Posterior cingulate gyrus (tissue), 11 donors: ENCODE measurements at regions not wholly inside any gene's neighbourhood (a gene's known extent, or its start where the extent isn't known, plus 50 kb on each side); places are given as distances from the start of the nearest gene placed in this dataset.
"Not testable (repeated sequence)": the region's sequence is repeated elsewhere in the genome, so short reads cannot be mapped to it uniquely, and the experiment has no call there.

Experiments
- DNase-seq, 10 donors: peaks; one replicate each; pipeline versions ENCODE4 v3.0.0 to v3.0.0-alpha.2; 2020 to 2021; ENCODE audit warnings: mixed read lengths in 3 of 10
- intact Hi-C: fragments of 100-400 bp; cut with DNase I; formaldehyde crosslinking; loops from one replicate; pipeline ENCODE4 v1.15.1; 2023

GRCh38 chr3:55297706-55298105 is 189.4 kb downstream of the WNT5A start:
- intact Hi-C loops, result no loop called here
- DNase-seq, result no peak

GRCh38 chr3:55297245-55297644 is 189.9 kb downstream of the WNT5A start:
- intact Hi-C loops, result no loop called here
- DNase-seq, result no peak

GRCh38 chr3:55296791-55297190 is 190.3 kb downstream of the WNT5A start:
- intact Hi-C loops, result no loop called here
- DNase-seq, result no peak

- intact Hi-C loops, result no loop called here
- no peak for DNase-seq
These were observed 191.1 kb downstream of the WNT5A start for GRCh38 chr3:55296030-55296429.

DNA sequence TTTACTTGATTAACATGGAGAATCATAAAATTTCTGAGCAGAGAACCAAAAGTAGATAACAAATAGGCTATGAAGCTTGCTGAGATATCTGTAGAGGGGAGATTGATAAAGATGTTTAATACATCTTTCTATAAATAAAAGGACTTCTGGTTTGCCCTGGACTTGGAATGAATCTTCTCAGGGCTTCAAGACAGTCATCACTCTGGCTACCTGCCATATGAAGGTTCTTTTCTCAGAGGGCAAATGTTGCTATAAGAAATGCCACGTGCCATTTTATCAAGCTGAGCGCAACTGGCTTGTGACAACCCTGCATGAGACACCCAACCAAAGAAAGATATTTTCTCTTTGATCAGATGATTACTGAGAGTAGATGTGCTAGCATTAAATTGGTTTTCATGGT is 192.5 kb downstream of the WNT5A start:
- no peak for DNase-seq
- intact Hi-C loops, result no loop called here

DNA sequence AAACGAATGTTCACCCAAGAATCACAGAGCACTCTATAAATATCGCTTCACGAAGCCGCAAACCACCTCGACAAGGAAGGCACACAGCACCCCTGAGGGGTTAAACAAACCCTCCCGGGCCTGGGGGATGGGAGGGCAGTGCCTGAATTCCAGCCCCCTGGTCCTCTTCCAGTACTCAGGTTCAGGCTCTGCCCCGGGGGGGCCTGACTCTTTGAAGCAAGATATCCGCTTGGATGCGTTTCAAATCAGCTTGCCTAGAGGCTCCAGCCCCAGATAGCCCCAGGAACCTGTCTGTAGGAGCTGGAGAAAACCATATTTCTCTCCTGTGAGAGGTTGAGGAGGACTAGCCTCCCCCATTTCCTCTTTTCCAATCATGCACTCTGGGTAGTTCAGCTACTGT is 194.7 kb downstream of the WNT5A start:
- no peak for DNase-seq
- intact Hi-C loops, result no loop called here

- no peak for DNase-seq
- intact Hi-C loops, result no loop called here
These were observed 198.4 kb downstream of the WNT5A start for GRCh38 chr3:55288657-55289056.

- intact Hi-C loops, result no loop called here
- no peak for DNase-seq
These were observed 200.4 kb downstream of the WNT5A start for GRCh38 chr3:55286693-55287092.

- no peak for DNase-seq
- intact Hi-C loops, result no loop called here
These were observed 201.9 kb downstream of the WNT5A start for GRCh38 chr3:55285156-55285555.

GRCh38 chr3:55283441-55283925 is 203.6 kb downstream of the WNT5A start:
- intact Hi-C loops, result no loop called here
- no peak for DNase-seq

DNA sequence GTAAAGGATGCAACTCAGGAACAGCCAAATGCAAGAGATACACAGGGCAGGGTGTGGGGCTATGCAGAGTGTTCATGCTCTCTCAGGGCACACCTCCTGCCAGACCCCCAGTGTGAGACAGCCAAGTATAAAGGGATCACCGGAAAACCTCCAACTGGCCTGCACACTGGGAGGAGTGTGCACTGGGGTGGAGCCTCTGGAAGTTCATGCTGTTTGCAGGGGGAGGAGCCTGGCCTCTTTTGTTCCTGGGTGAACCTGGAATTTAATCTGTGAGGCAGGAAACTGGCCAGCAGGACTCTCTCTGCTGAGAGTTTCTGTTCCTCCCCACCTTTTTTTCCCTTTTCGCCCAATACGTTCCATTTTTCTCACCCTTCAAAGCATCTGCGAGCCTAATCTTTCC is 204.1 kb downstream of the WNT5A start:
- DNase-seq, result no peak
- intact Hi-C loops, result no loop called here

GRCh38 chr3:55272031-55272645 is 215.0 kb downstream of the WNT5A start:
- intact Hi-C loops, result no loop called here
- DNase-seq, result no peak

DNA sequence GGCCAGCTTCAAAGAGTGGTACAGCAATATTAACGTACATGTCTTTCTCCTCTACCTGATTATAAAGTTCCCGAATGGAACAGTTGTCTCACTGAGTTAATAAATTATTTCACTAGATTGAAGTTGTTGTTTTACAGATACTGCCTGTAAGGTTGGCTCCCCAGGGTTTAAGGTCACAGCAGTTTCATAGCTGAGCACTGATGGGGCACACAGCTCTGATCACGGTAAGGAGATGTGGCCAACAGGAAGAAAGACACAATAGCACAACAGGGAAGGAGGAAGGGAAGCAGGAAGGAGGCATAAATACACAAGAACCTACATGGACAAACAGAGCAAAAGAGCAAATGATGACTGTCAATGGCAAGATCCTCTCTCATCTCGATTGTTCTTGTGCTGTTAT is 215.6 kb downstream of the WNT5A start:
- intact Hi-C loops, result no loop called here
- DNase-seq, result no peak

- no peak for DNase-seq
- intact Hi-C loops, result no loop called here
These were observed 216.1 kb downstream of the WNT5A start for GRCh38 chr3:55270976-55271375.

GRCh38 chr3:55269636-55270035 is 217.5 kb downstream of the WNT5A start:
- intact Hi-C loops, result no loop called here
- no peak for DNase-seq

DNA sequence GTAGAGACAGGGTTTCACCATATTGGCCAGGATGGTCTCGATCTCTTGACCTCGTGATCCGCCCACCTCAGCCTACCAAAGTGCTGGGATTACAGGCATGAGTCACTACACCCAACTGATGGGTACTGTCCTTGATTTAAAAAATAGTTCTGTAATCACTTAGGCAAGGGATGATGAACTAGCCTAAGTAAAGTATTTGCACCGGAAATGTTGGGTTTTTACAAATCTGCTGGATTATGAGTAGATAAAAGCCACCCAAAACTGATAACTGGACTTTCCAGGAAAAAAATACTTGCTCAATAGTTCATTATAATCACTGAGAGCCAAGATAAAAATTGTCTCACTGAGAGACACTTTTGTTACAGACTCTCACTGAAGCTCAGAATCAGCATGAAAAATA is 218.0 kb downstream of the WNT5A start:
- intact Hi-C loops, result no loop called here
- DNase-seq, result no peak

- intact Hi-C loops, result no loop called here
- DNase-seq, result no peak
These were observed 219.7 kb downstream of the WNT5A start for GRCh38 chr3:55267206-55267930.

DNA sequence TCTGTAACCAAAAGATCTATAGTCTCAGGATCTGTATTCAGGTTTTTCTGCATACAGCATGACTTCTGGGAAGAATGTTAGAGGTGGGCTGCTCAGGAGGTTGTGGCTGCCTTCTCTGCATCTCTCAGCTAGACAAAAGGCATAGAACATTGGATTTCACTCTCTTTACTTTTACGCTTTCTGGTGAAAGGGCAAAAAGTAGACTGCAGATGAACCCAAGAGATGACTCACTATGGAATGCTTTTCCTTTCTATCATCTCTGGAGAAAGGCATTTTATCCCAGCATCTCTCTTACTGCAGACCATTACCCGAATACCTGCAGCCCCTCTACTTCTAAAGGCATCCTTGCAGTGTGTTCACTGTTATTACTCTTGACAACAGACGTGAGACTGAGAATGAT is 222.2 kb downstream of the WNT5A start:
- intact Hi-C loops, result no loop called here
- no peak for DNase-seq

DNA sequence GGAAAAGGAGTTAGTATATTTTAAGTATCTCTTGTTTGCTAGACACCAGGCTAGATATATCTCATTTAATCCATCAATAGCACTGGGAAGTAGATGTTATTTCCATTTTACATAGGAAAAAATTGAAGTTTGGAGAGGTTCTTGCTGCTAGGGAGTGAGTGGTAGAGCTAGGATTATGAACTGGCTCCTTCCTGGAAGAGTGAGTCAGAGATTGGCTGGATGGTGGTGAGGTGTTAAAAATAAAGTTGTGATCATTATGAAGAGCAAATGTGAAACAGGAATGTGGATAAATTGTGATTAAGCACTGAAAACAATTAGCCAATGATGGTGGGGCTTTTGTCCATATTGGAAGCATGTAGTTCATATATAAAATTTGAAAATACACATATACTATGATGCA is 234.2 kb downstream of the WNT5A start:
- DNase-seq, result no peak
- intact Hi-C loops, result no loop called here

DNA sequence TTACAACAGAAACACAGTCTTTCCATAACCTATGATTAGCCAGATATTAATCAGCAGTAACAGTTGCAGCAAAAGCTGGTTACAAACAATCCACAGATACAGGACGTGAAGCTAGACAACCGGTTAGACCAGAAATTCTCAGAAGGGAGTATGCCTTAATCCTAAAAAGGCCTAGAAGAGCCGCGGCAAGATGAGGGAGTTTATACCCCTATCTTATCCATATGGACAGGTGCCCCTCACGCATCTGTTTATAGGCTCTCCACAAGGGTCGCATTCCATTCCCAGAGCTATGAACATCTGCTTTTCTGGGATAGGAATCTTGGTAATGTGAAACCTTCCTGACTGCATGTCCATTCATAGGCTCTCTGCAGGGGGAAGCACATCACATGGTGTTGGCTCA is 237.9 kb downstream of the WNT5A start:
- intact Hi-C loops, DNase-seq: not testable (repeated sequence)

GRCh38 chr3:55247666-55248065 is 239.4 kb downstream of the WNT5A start:
- DNase-seq, result no peak
- intact Hi-C loops, result no loop called here

- intact Hi-C loops, result no loop called here
- no peak for DNase-seq
These were observed 241.1 kb downstream of the WNT5A start for GRCh38 chr3:55246033-55246432.
